HEK293T (cell line): ENCODE measurements at regions not wholly inside any gene's neighbourhood (a gene's known extent, or its start where the extent isn't known, plus 50 kb on each side); places are given as distances from the start of the nearest gene placed in this dataset.

Experiments used
- BHLHE40 ChIP-seq: fragments of 450-650 bp; IDR thresholded peaks from 2 replicates; pipeline ENCODE4 v1.6.1; 2016; ENCODE audit warnings: mild to moderate bottlenecking, moderate library complexity, borderline replicate concordance
- CTBP1 ChIP-seq: fragments of 450-650 bp; IDR thresholded peaks from 2 replicates; pipeline ENCODE4 v1.6.1; 2016; ENCODE audit warnings: borderline replicate concordance
- FOXK2 ChIP-seq: fragments of 450-650 bp; IDR thresholded peaks from 2 replicates; pipeline ENCODE4 v1.6.1; 2016; ENCODE audit warnings: mild to moderate bottlenecking
- FOXM1 ChIP-seq: fragments of 450-650 bp; IDR thresholded peaks from 2 replicates; pipeline ENCODE4 v1.6.1; 2017; ENCODE audit warnings: mild to moderate bottlenecking, borderline replicate concordance
- HDGF ChIP-seq: fragments of 450-650 bp; IDR thresholded peaks from 2 replicates; pipeline ENCODE4 v1.6.1; 2017; ENCODE audit warnings: antibody characterized with exemption, borderline replicate concordance
- L3MBTL2 ChIP-seq: fragments of 450-650 bp; conservative IDR thresholded peaks from 2 replicates; pipeline ENCODE4 v1.6.1; 2016; ENCODE audit warnings: mild to moderate bottlenecking
- NFRKB ChIP-seq: fragments of 450-650 bp; IDR thresholded peaks from 2 replicates; pipeline ENCODE4 v1.6.1; 2016; ENCODE audit warnings: mild to moderate bottlenecking, moderate library complexity
- PKNOX1 ChIP-seq: fragments of 450-650 bp; IDR thresholded peaks from 2 replicates; pipeline ENCODE4 v1.6.1; 2016
- SP1 ChIP-seq: fragments of 450-650 bp; IDR thresholded peaks from 2 replicates; pipeline ENCODE4 v1.6.1; 2017

GRCh38 chr18:64979791-64980190 lies 771.0 kb upstream of the CDH7 start:
- TF ChIP-seq BHLHE40 (no peak), FOXM1 (no peak), FOXK2 (no peak), NFRKB (no peak), PKNOX1 (no peak), SP1 (no peak), CTBP1 (no peak), L3MBTL2 (no peak), HDGF (no peak)
